ENCODE measurements at regions not wholly inside any gene's neighbourhood (a gene's known extent, or its start where the extent isn't known, plus 50 kb on each side); places are given as distances from the start of the nearest gene placed in this dataset.

GRCh38 chr4:130092187-130093015, 996.4 kb downstream of the C4orf33 start:
- intact Hi-C loops (cut with micrococcal nuclease), result no loop called here
- Histone ChIP-seq H3K36me3 (ENCODE audit: control insufficient read depth, insufficient read depth, low read length) (no peaks in the 10 kb centered on the region), H2BK5ac (ENCODE audit: low read depth, low read length, poor library complexity, severe bottlenecking) (no peak overlapping the region), H3K9me3 (ENCODE audit: control insufficient read depth, insufficient read depth, low read length) (peaks cover 3% of the 10 kb centered on the region), H3K9me1 (ENCODE audit: insufficient read depth, low read length) (no peaks in the 10 kb centered on the region), H3K56ac (ENCODE audit: extremely low read depth, insufficient read depth, low read length) (no peak overlapping the region), H3K23ac (ENCODE audit: low read depth, low read length) (no peak overlapping the region), H4K5ac (ENCODE audit: low read depth, low read length) (no peak overlapping the region), H3K18ac (ENCODE audit: low read depth, low read length) (no peak overlapping the region), H3K79me1 (ENCODE audit: low read depth in 1 of 2, low read length in 2 of 2) (no peaks in the 10 kb centered on the region), H2AK5ac (ENCODE audit: low read depth, low read length) (no peak overlapping the region), H3K4ac (ENCODE audit: low read depth, low read length) (no peak overlapping the region), H4K91ac (ENCODE audit: insufficient read depth, low read depth, low read length) (no peak overlapping the region), H3K27me3 (ENCODE audit: control insufficient read depth, insufficient read depth, low read length) (no peaks in the 10 kb centered on the region), H4K8ac (ENCODE audit: low read depth in 2 of 2, low read length in 2 of 2) (no peak overlapping the region), H3K14ac (replicated peaks; ENCODE audit: low read depth, low read length) (no peak overlapping the region), H3K9ac (ENCODE audit: low read depth, low read length) (no peak overlapping the region), H2BK15ac (ENCODE audit: low read depth, low read length) (no peak overlapping the region), H4K20me1 (ENCODE audit: insufficient read depth, low read length) (no peaks in the 10 kb centered on the region), H2BK20ac (ENCODE audit: low read depth, low read length) (no peak overlapping the region), H2AK9ac (replicated peaks; ENCODE audit: low read depth, low read length, poor library complexity) (no peak overlapping the region), H2AFZ (replicated peaks; ENCODE audit: low read length, poor library complexity) (no peak overlapping the region), H3K4me1 (ENCODE audit: control insufficient read depth, insufficient read depth, low read length) (no peaks in the 10 kb centered on the region), H2BK120ac (ENCODE audit: low read depth, low read length) (no peak overlapping the region), H3K4me2 (ENCODE audit: low read depth, low read length) (no peak overlapping the region), H3K27ac (ENCODE audit: insufficient read depth, low read length) (no peak overlapping the region), H3K4me3 (ENCODE audit: insufficient read depth, low read depth, low read length) (no peak overlapping the region)
- DNase-seq, result no peak
- no peak for ATAC-seq (ENCODE audit: low read depth)
- no TSS peak for BruUV-seq (replicated peaks)
- TF ChIP-seq RAD21 (IDR thresholded peaks at IDR 0.05; ENCODE audit: low read length), result no peak
- no peak for TF ChIP-seq ELK1 (IDR thresholded peaks at IDR 0.05; ENCODE audit: borderline replicate concordance, low read depth, low read length)
- no peak for TF ChIP-seq FOS (IDR thresholded peaks at IDR 0.05; ENCODE audit: low read depth, low read length)
- no peak for TF ChIP-seq POLR2A (IDR thresholded peaks at IDR 0.05; ENCODE audit: low read depth, low read length)
- no peak for TF ChIP-seq RCOR1 (IDR thresholded peaks at IDR 0.05; ENCODE audit: insufficient replicate concordance, low read length)
- no peak for TF ChIP-seq CTCF (conservative IDR thresholded peaks at IDR 0.05; ENCODE audit: low read depth, low read length)
- no peak for TF ChIP-seq USF2 (IDR thresholded peaks at IDR 0.05; ENCODE audit: low read depth, low read length)
- WGBS, 2 experiments (ENCODE audit: extremely low coverage in 2 of 2, insufficient read length in 1 of 2), result no CpG with 5 or more reads among the region's 8 CpGs
- ChIA-PET POLR2A (ENCODE audit: unreplicated experiment) (no interaction called here), CTCF (no interaction called here)
- in situ Hi-C loops (cut with MboI; ENCODE audit: low sequenced_read_pairs), result no loop called here
- dilution Hi-C loops (cut with HindIII; ENCODE audit: low sequenced_read_pairs, unreplicated experiment), result no loop called here

All from IMR-90 (cell line).